ENCODE measurements at regions not wholly inside any gene's neighbourhood (a gene's known extent, or its start where the extent isn't known, plus 50 kb on each side); places are given as distances from the start of the nearest gene placed in this dataset.
A peak's percentile ranks its signal among the peaks of the same experiment; 100 is the strongest.

GRCh38 chr5:167049771-167050567 lies 1241.5 kb upstream of the WWC1 start:
- DNase-seq (ENCODE audit: extremely low spot score), result no peak
- no peak overlapping the region for H3K4me3 ChIP-seq (ENCODE audit: low read depth, low read length)
- WGBS, result 95% methylated on average over 10 of the region's 10 CpGs
- H3K36me3 ChIP-seq (ENCODE audit: insufficient read depth), result no peaks in the 10 kb centered on the region
- H3K27ac ChIP-seq (ENCODE audit: low read depth), result no peak overlapping the region
- no peaks in the 10 kb centered on the region for H3K4me1 ChIP-seq (ENCODE audit: insufficient read depth)

- WGBS, result 55% methylated on average over 8 of the region's 8 CpGs
- DNase-seq (ENCODE audit: extremely low spot score), result no peak
- Histone ChIP-seq H3K27ac (ENCODE audit: low read depth) (no peak overlapping the region), H3K36me3 (ENCODE audit: insufficient read depth) (no peaks in the 10 kb centered on the region), H3K4me3 (ENCODE audit: low read depth, low read length) (no peak overlapping the region), H3K4me1 (ENCODE audit: insufficient read depth) (no peaks in the 10 kb centered on the region)
Observed at GRCh38 chr5:167050568-167051401, 1240.7 kb upstream of the WWC1 start.

GRCh38 chr5:167051402-167051768 lies 1240.1 kb upstream of the WWC1 start:
- DNase-seq (ENCODE audit: extremely low spot score), result no peak
- no peak overlapping the region for H3K4me3 ChIP-seq (ENCODE audit: low read depth, low read length)
- no peak overlapping the region for H3K27ac ChIP-seq (ENCODE audit: low read depth)
- H3K4me1 ChIP-seq (ENCODE audit: insufficient read depth), result no peaks in the 10 kb centered on the region
- 82% methylated on average over 7 of the region's 7 CpGs for WGBS
- no peaks in the 10 kb centered on the region for H3K36me3 ChIP-seq (ENCODE audit: insufficient read depth)

GRCh38 chr5:167052791-167053190 lies 1238.7 kb upstream of the WWC1 start:
- no peak for DNase-seq (ENCODE audit: extremely low spot score)
- WGBS, result 85% methylated on average over 1 of the region's 1 CpG
- no peak overlapping the region for H3K4me3 ChIP-seq (ENCODE audit: low read depth, low read length)
- H3K36me3 ChIP-seq (ENCODE audit: insufficient read depth), result no peaks in the 10 kb centered on the region
- H3K4me1 ChIP-seq (ENCODE audit: insufficient read depth), result no peaks in the 10 kb centered on the region
- H3K27ac ChIP-seq (ENCODE audit: low read depth), result no peak overlapping the region

- DNase-seq (ENCODE audit: extremely low spot score), result peak; percentile 72
- Histone ChIP-seq H3K4me1 (ENCODE audit: insufficient read depth) (no peaks in the 10 kb centered on the region), H3K36me3 (ENCODE audit: insufficient read depth) (no peaks in the 10 kb centered on the region), H3K4me3 (ENCODE audit: low read depth, low read length) (no peak overlapping the region), H3K27ac (ENCODE audit: low read depth) (no peak overlapping the region)
Observed at GRCh38 chr5:167057665-167058064, 1233.8 kb upstream of the WWC1 start.

- no peaks in the 10 kb centered on the region for H3K4me1 ChIP-seq (ENCODE audit: insufficient read depth)
- no peak for DNase-seq (ENCODE audit: extremely low spot score)
- 70% methylated on average over 4 of the region's 4 CpGs for WGBS
- H3K4me3 ChIP-seq (ENCODE audit: low read depth, low read length), result no peak overlapping the region
- no peak overlapping the region for H3K27ac ChIP-seq (ENCODE audit: low read depth)
- H3K36me3 ChIP-seq (ENCODE audit: insufficient read depth), result no peaks in the 10 kb centered on the region
Observed at GRCh38 chr5:167061695-167062094, 1229.8 kb upstream of the WWC1 start.

- WGBS, result 47% methylated on average over 4 of the region's 4 CpGs
- Histone ChIP-seq H3K4me1 (ENCODE audit: insufficient read depth) (no peaks in the 10 kb centered on the region), H3K4me3 (ENCODE audit: low read depth, low read length) (no peak overlapping the region), H3K27ac (ENCODE audit: low read depth) (no peak overlapping the region), H3K36me3 (ENCODE audit: insufficient read depth) (no peaks in the 10 kb centered on the region)
- no peak for DNase-seq (ENCODE audit: extremely low spot score)
Observed at GRCh38 chr5:167063116-167063515, 1228.3 kb upstream of the WWC1 start.

- Histone ChIP-seq H3K27ac (ENCODE audit: low read depth) (no peak overlapping the region), H3K4me3 (ENCODE audit: low read depth, low read length) (no peak overlapping the region), H3K4me1 (ENCODE audit: insufficient read depth) (no peaks in the 10 kb centered on the region), H3K36me3 (ENCODE audit: insufficient read depth) (no peaks in the 10 kb centered on the region)
- DNase-seq (ENCODE audit: extremely low spot score), result no peak
- WGBS, result 82% methylated on average over 8 of the region's 8 CpGs
Observed at GRCh38 chr5:167063788-167064187, 1227.7 kb upstream of the WWC1 start.

- no peak overlapping the region for H3K27ac ChIP-seq (ENCODE audit: low read depth)
- no peaks in the 10 kb centered on the region for H3K4me1 ChIP-seq (ENCODE audit: insufficient read depth)
- no peaks in the 10 kb centered on the region for H3K36me3 ChIP-seq (ENCODE audit: insufficient read depth)
- no peak overlapping the region for H3K4me3 ChIP-seq (ENCODE audit: low read depth, low read length)
- no peak for DNase-seq (ENCODE audit: extremely low spot score)
- WGBS, result 80% methylated on average over 13 of the region's 13 CpGs
Observed at GRCh38 chr5:167064198-167064776, 1227.2 kb upstream of the WWC1 start.

- DNase-seq (ENCODE audit: extremely low spot score), result no peak
- Histone ChIP-seq H3K27ac (ENCODE audit: low read depth) (no peak overlapping the region), H3K4me3 (ENCODE audit: low read depth, low read length) (no peak overlapping the region), H3K36me3 (ENCODE audit: insufficient read depth) (no peaks in the 10 kb centered on the region), H3K4me1 (ENCODE audit: insufficient read depth) (no peaks in the 10 kb centered on the region)
- 68% methylated on average over 3 of the region's 3 CpGs for WGBS
Observed at GRCh38 chr5:167065794-167066193, 1225.7 kb upstream of the WWC1 start.

GRCh38 chr5:167071981-167072610 lies 1219.3 kb upstream of the WWC1 start:
- no peak overlapping the region for H3K4me3 ChIP-seq (ENCODE audit: low read depth, low read length)
- 56% methylated on average over 5 of the region's 5 CpGs for WGBS
- no peaks in the 10 kb centered on the region for H3K36me3 ChIP-seq (ENCODE audit: insufficient read depth)
- H3K27ac ChIP-seq (ENCODE audit: low read depth), result no peak overlapping the region
- H3K4me1 ChIP-seq (ENCODE audit: insufficient read depth), result no peaks in the 10 kb centered on the region
- DNase-seq (ENCODE audit: extremely low spot score), result no peak

- H3K27ac ChIP-seq (ENCODE audit: low read depth), result no peak overlapping the region
- WGBS, result 36% methylated on average over 4 of the region's 4 CpGs
- no peaks in the 10 kb centered on the region for H3K4me1 ChIP-seq (ENCODE audit: insufficient read depth)
- no peak overlapping the region for H3K4me3 ChIP-seq (ENCODE audit: low read depth, low read length)
- no peak for DNase-seq (ENCODE audit: extremely low spot score)
- no peaks in the 10 kb centered on the region for H3K36me3 ChIP-seq (ENCODE audit: insufficient read depth)
Observed at GRCh38 chr5:167081561-167081960, 1209.9 kb upstream of the WWC1 start.

GRCh38 chr5:167096816-167097215 lies 1194.6 kb upstream of the WWC1 start:
- Histone ChIP-seq H3K27ac (ENCODE audit: low read depth) (no peak overlapping the region), H3K4me3 (ENCODE audit: low read depth, low read length) (no peak overlapping the region), H3K36me3 (ENCODE audit: insufficient read depth) (peaks cover 1% of the 10 kb centered on the region), H3K4me1 (ENCODE audit: insufficient read depth) (no peaks in the 10 kb centered on the region)
- DNase-seq (ENCODE audit: extremely low spot score), result no peak
- 61% methylated on average over 12 of the region's 12 CpGs for WGBS
